NCI-H1105 treated with DMSO at 0.1 percent for 48 hours (cell line): ENCODE measurements at regions not wholly inside any gene's neighbourhood (a gene's known extent, or its start where the extent isn't known, plus 50 kb on each side); places are given as distances from the start of the nearest gene placed in this dataset.
"Not testable (repeated sequence)": the region's sequence is repeated elsewhere in the genome, so short reads cannot be mapped to it uniquely, and the experiment has no call there.

ENCODE experiments used
- DNase-seq: peaks from one replicate; lab custom pipeline; 2025; lab: John Stamatoyannopoulos, UW

GRCh38 chr6:12479451-12479850 lies 189.3 kb downstream of the EDN1 start:
- no peak for DNase-seq

GRCh38 chr6:12479881-12480280 lies 189.7 kb downstream of the EDN1 start:
- no peak for DNase-seq

GRCh38 chr6:12480379-12480778 lies 190.2 kb downstream of the EDN1 start:
- no peak for DNase-seq

- DNase-seq: no peak
Measured at GRCh38 chr6:12481292-12481691, 191.1 kb downstream of the EDN1 start.

GRCh38 chr6:12481850-12482249 lies 191.7 kb downstream of the EDN1 start:
- no peak for DNase-seq

DNA sequence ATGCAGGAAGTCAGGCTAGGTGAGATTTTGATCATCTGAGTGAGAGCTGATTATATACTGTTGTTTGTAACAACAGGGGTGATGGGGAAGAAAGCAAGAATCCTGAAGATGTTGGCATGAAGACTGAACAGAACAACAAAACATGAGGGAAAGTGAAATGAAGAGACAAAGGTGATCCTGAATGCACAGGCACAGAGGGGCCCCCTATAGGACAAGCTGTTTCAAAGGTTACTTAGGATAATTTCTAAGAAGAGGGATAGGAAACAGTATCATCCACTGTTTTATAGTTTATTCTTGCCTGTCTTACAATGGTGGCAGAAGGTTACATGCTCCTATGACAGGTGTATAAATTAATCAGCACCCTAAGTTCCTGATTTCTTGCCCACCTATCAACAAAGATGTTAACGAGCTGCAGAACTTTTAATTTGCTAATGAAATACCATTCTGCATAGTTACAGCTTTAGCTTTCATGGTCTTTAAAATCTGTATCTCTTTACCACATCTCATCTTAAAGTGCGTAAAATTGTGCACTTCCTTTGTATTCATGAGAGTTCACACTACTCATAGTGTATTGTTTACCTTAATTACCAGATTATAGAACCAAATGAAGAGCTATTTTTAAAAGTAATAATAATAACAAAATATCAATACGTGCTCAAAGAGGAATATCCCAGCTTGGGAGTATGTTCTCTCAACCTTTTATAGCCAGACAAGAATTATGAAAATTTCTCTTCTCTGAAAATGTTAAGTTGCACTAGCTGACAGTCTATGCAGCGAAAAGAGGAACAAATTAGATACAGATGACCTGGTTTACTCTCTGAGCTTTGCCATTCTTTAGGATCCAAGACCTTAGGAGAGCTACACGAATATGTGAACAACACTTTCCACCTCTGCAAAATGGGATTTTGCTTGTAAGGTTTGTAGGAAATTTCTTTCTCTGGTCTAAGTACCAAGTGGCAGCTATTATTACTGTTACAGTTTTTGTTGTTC lies 192.5 kb downstream of the EDN1 start:
- no peak for DNase-seq

- no peak for DNase-seq
Measured at GRCh38 chr6:12483712-12484111, 193.6 kb downstream of the EDN1 start.

DNA sequence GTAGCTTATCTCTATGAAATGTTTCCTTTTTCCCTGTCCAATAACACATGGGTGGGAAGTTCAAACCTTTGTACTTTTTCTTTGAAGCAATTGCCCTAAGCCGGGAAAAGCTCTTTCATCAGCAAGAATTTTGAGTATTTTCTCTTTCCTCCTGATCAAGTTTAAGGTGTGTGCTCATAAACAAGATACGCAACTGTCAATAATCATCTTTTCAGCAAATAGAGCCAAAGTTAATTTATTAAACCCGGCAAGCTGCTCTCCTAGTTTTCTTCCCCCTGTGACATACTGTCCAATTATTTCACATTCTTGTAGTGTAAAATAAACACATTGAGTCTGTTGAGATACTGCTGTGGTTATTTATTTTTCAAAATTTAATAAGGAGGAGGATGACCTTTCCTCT lies 194.4 kb downstream of the EDN1 start:
- no peak for DNase-seq

GRCh38 chr6:12485226-12485764 lies 195.1 kb downstream of the EDN1 start:
- DNase-seq: no peak

GRCh38 chr6:12485837-12486236 lies 195.7 kb downstream of the EDN1 start:
- DNase-seq: no peak

DNA sequence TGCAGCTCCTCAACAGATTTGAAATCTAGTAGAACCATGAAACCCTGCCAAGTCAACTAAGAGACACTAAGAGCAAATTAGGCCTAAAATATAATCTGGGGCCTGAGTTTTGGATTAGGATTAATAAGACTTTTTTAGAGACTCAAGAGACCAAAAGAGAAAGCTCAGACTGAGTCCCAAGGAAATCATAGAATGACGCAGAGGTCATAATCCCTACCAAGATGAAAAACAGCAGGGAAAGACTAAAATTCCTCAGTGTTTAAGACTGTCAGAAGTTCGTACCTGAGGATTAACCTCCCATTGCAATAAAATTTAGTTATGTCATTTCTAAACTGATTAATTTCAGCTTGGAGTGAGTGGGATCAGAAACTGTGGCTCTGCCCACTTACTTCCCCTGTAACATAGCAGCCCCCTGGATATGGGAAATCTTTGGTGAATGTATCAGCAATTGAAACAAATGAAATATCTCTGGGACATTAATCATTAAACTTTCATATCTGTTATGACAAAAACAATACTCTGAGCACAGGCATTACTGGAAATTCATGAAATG lies 200.3 kb downstream of the EDN1 start:
- DNase-seq: no peak

DNA sequence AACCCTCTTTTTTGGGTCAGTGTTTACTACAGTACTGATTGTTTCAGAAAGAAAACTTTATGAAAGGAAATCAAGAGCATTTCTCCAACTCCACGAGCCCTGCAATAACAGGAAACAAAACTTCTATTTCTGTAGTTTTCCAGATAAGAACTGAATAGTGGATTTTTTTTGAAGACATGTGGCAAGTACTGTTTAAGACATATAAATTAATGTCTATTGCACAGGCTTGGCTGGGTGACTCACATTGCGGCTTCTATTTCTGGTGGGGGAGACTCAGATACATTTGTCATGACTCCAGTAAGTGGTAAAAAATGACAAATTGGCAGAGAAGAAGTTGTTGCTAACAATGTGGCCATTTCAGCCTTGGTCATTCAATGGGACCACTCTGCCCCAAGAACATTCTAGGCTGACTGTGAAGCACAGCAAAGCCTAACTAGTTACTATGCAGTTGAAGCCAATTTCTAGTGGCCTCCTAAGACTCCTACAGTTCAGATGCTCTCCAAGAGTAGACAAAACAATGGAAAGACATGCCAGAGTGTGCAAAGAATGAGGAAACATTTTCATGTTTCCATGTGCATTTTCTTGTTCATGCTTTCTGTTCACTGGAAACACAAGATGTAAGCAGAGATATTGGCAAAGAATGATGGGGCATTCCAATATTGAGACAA lies 200.9 kb downstream of the EDN1 start:
- no peak for DNase-seq

DNA sequence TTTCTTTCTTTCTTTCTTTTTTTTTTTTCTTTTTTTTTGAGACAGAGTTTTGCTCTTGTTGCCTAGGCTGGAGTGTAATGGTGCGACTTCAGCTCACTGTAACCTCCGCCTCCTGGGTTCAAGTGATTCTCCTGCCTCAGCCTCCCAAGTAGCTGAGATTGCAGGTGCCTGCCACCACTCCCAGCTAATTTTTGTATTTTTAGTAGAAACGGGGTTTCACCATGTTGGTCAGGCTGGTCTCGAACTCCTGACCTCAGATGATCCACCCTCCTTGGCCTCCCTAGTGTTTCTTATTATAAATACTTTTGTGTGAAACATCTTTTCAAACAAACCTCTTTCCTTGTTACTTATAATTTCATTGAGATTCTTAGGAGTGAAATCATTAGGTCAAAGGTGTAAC lies 202.8 kb downstream of the EDN1 start:
- not testable (repeated sequence) for DNase-seq

DNA sequence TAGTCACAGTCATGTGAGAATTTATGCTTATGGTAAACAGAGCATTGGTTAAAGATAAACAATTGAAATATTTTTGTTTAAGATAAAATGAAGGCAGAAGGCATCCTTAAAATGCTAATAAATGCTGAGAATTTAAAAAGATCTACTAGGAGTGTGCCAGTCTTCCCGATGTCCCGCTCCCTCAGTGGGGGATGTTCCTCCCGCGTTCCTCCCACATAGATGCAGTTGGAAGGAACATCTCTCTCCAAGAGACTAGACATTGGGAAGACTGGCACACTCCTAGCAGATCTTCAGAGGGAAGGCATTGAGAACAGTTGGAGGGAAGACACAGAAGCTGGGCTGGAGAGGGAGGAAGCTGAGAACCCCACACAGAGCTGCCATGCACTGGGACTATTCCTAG lies 203.3 kb downstream of the EDN1 start:
- no peak for DNase-seq

GRCh38 chr6:12494161-12494560 lies 204.0 kb downstream of the EDN1 start:
- no peak for DNase-seq

GRCh38 chr6:12501990-12502389 lies 211.8 kb downstream of the EDN1 start:
- DNase-seq: no peak

GRCh38 chr6:12504325-12504966 lies 212.1 kb upstream of the PHACTR1 start:
- no peak for DNase-seq

GRCh38 chr6:12505486-12505885 lies 211.1 kb upstream of the PHACTR1 start:
- no peak for DNase-seq

- no peak for DNase-seq
Measured at GRCh38 chr6:12506159-12506558, 210.4 kb upstream of the PHACTR1 start.

DNA sequence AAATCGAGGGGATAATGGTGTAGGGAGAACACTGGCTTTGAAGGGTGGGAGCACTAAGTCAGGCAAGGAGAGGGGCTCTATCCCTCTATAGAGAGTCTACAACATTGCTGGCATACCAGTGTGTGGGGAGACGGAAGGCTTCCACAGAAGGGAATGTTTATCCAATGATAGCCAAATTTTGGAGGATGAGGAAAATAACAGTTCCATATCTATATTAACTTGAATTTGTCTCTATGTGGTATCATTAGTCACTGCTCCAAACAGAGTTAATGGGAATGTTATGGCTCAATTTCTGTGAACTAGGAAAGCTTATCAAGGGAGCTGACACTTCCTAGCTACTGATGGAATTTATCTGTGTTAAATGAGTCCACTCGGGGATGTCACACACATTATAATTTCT lies 208.9 kb upstream of the PHACTR1 start:
- DNase-seq: no peak

- no peak for DNase-seq
Measured at GRCh38 chr6:12508553-12508952, 208.0 kb upstream of the PHACTR1 start.

GRCh38 chr6:12509060-12509459 lies 207.5 kb upstream of the PHACTR1 start:
- no peak for DNase-seq
